SHP77 treated with DMSO at 0.1 percent for 48 hours (cell line): ENCODE measurements at regions not wholly inside any gene's neighbourhood (a gene's known extent, or its start where the extent isn't known, plus 50 kb on each side); places are given as distances from the start of the nearest gene placed in this dataset.
"Not testable (repeated sequence)": the region's sequence is repeated elsewhere in the genome, so short reads cannot be mapped to it uniquely, and the experiment has no call there.

Experiments
- DNase-seq: peaks from one replicate; lab custom pipeline; 2025; lab: John Stamatoyannopoulos, UW

GRCh38 chr13:90246687-90247345 lies 1100.7 kb upstream of the MIR17HG start:
- DNase-seq, result no peak

GRCh38 chr13:90253806-90254205 lies 1093.7 kb upstream of the MIR17HG start:
- no peak for DNase-seq

- DNase-seq, result no peak
These were observed 1093.0 kb upstream of the MIR17HG start for GRCh38 chr13:90254437-90254836.

GRCh38 chr13:90256746-90257145 lies 1090.7 kb upstream of the MIR17HG start:
- no peak for DNase-seq

- no peak for DNase-seq
These were observed 1089.4 kb upstream of the MIR17HG start for GRCh38 chr13:90258129-90258528.

GRCh38 chr13:90261343-90261742 lies 1086.1 kb upstream of the MIR17HG start:
- DNase-seq, result no peak

GRCh38 chr13:90270226-90270625 lies 1077.3 kb upstream of the MIR17HG start:
- no peak for DNase-seq

- DNase-seq, result no peak
These were observed 1075.1 kb upstream of the MIR17HG start for GRCh38 chr13:90272356-90272755.

- no peak for DNase-seq
These were observed 1071.3 kb upstream of the MIR17HG start for GRCh38 chr13:90276216-90276615.

- not testable (repeated sequence) for DNase-seq
These were observed 1069.3 kb upstream of the MIR17HG start for GRCh38 chr13:90278231-90278630.

- DNase-seq, result peak; percentile 17
These were observed 1065.8 kb upstream of the MIR17HG start for GRCh38 chr13:90281709-90282108.

GRCh38 chr13:90287521-90287920 lies 1060.0 kb upstream of the MIR17HG start:
- no peak for DNase-seq

- DNase-seq, result no peak
These were observed 1053.6 kb upstream of the MIR17HG start for GRCh38 chr13:90293793-90294361.

- no peak for DNase-seq
These were observed 1048.2 kb upstream of the MIR17HG start for GRCh38 chr13:90299238-90299637.

- DNase-seq, result no peak
These were observed 1047.5 kb upstream of the MIR17HG start for GRCh38 chr13:90300015-90300414.

GRCh38 chr13:90302107-90302506 lies 1045.4 kb upstream of the MIR17HG start:
- no peak for DNase-seq

GRCh38 chr13:90305796-90306195 lies 1041.7 kb upstream of the MIR17HG start:
- no peak for DNase-seq

- DNase-seq, result no peak
These were observed 1040.4 kb upstream of the MIR17HG start for GRCh38 chr13:90307136-90307535.

GRCh38 chr13:90308249-90308648 lies 1039.2 kb upstream of the MIR17HG start:
- no peak for DNase-seq

GRCh38 chr13:90311929-90312328 lies 1035.6 kb upstream of the MIR17HG start:
- no peak for DNase-seq

GRCh38 chr13:90315061-90315460 lies 1032.4 kb upstream of the MIR17HG start:
- DNase-seq, result no peak

GRCh38 chr13:90320664-90321063 lies 1026.8 kb upstream of the MIR17HG start:
- DNase-seq, result no peak

- DNase-seq, result no peak
These were observed 1026.1 kb upstream of the MIR17HG start for GRCh38 chr13:90321281-90321931.

GRCh38 chr13:90329641-90330040 lies 1017.8 kb upstream of the MIR17HG start:
- DNase-seq, result no peak
